Spleen (tissue), 11 donors: ENCODE measurements at regions not wholly inside any gene's neighbourhood (a gene's known extent, or its start where the extent isn't known, plus 50 kb on each side); places are given as distances from the start of the nearest gene placed in this dataset.
"Not testable (repeated sequence)": the region's sequence is repeated elsewhere in the genome, so short reads cannot be mapped to it uniquely, and the experiment has no call there.

Source experiments
- DNase-seq: peaks from one replicate; pipeline ENCODE4 v3.0.0-alpha.2; 2020
- H3K27ac ChIP-seq, 8 donors: fragments of 200-600 bp; sonication (generic) in 7 of 8; 1 replicate in 4 of 8; 2 replicates in 4 of 8; pipeline versions ENCODE4 v1.5.0 to v1.8.0; 2016 to 2021; ENCODE audit warnings: inconsistent platforms in 4 of 8, mild to moderate bottlenecking in 4 of 8, moderate library complexity in 1 of 8
- H3K27me3 ChIP-seq, 7 donors: fragments of 200-600 bp; sonication (generic) in 6 of 7; replicated peaks in 1 of 7; 1 replicate in 4 of 7; 2 replicates in 3 of 7; pipeline versions ENCODE4 v1.5.0 to v1.8.0; 2016 to 2021; ENCODE audit warnings: inconsistent platforms in 3 of 7, mild to moderate bottlenecking in 1 of 7
- H3K36me3 ChIP-seq, 6 donors: fragments of 200-600 bp; sonication (generic) in 5 of 6; 1 replicate in 4 of 6; 2 replicates in 2 of 6; pipeline versions ENCODE4 v1.5.0 to v1.8.0; 2016 to 2021; ENCODE audit warnings: inconsistent platforms in 2 of 6
- H3K4me1 ChIP-seq, 6 donors: fragments of 200-600 bp; sonication (generic) in 5 of 6; 1 replicate in 3 of 6; 2 replicates in 3 of 6; pipeline versions ENCODE4 v1.5.0 to v1.8.0; 2016 to 2021; ENCODE audit warnings: inconsistent platforms in 3 of 6
- H3K4me3 ChIP-seq, 8 donors: fragments of 200-600 bp; sonication (generic) in 7 of 8; 1 replicate in 4 of 8; 2 replicates in 4 of 8; pipeline versions ENCODE4 v1.5.0 to v1.8.0; 2016 to 2021; ENCODE audit warnings: inconsistent platforms in 4 of 8, mild to moderate bottlenecking in 4 of 8, moderate library complexity in 2 of 8
- H3K9me3 ChIP-seq, 8 donors: fragments of 200-600 bp; sonication (generic) in 7 of 8; 1 replicate in 4 of 8; 2 replicates in 4 of 8; pipeline versions ENCODE4 v1.5.0 to v1.8.0; 2016 to 2021; ENCODE audit warnings: inconsistent platforms in 4 of 8
- CTCF ChIP-seq, 11 experiments: fragments of 200-600 bp in 7 of 11; fragments of 450-650 bp in 4 of 11; sonication (generic) in 4 of 11; IDR thresholded peaks in 8 of 11; conservative IDR thresholded peaks in 3 of 11; 1 replicate in 7 of 11; 2 replicates in 4 of 11; pipeline versions ENCODE4 v1.4.0 to v1.8.0; 2016 to 2021; ENCODE audit warnings: antibody characterized with exemption in 11 of 11, inconsistent platforms in 4 of 11, mild to moderate bottlenecking in 1 of 11
- POLR2A ChIP-seq, 3 donors: fragments of 450-650 bp; IDR thresholded peaks; one replicate each; pipeline ENCODE4 v1.5.1; 2017; ENCODE audit warnings: antibody characterized with exemption in 3 of 3, mild to moderate bottlenecking in 1 of 3
- POLR2AphosphoS5 ChIP-seq, 3 donors: sonication (generic); formaldehyde crosslinking; IDR thresholded peaks; one replicate each; pipeline ENCODE4 v1.5.1; 2017; ENCODE audit warnings: antibody characterized with exemption in 3 of 3
- WGBS, 5 donors: extraction: QIAGEN DNeasy Blood & Tissue Kit in 3 of 5; methylation state at CpG; one replicate each; pipeline versions ENCODE4 v1.1.5 to v1.1.7; 2013 to 2018; 5-methylcytosine and 5-hydroxymethylcytosine counted together
- intact Hi-C: fragments of 100-400 bp; cut with DNase I; formaldehyde crosslinking; loops from one replicate; pipeline ENCODE4 v1.15.0; 2023; ENCODE audit warnings: low total_unique reads
- donor health status: healthy with polysubstance abuse.
- donor health status: DM: no; HTN: no; CAD: no; lungs with moderate emphysema.
- donor health status: DM: no; HTN: no; CAD: no.
- donor health status: Bipolar disorder and iron deficiency.
- donor health status: healthy.
- donor health status: DM: no; HTN: no; CAD: no.
- donor health status: DM: yes; HTN: yes; CAD: no.

GRCh38 chr2:240259201-240259923, 118.9 kb upstream of the OTOS start:
- Histone ChIP-seq H3K36me3 (no peaks in the 10 kb centered on the region), H3K27ac (peak overlapping the region; percentile 7 to 77 (median 64)), H3K4me1 (peaks cover 0 to 19% (median 4%) of the 10 kb centered on the region in 6 donors), H3K27me3 (peaks cover 0 to 3% (median 0%) of the 10 kb centered on the region in 7 donors), H3K9me3 (peaks cover 2 to 30% (median 22%) of the 10 kb centered on the region in 8 donors), H3K4me3 (no peak overlapping the region)
- TF ChIP-seq POLR2A (IDR thresholded peaks at IDR 0.05) = no peak
- peak in 1 of 11 experiments; percentile 17 for TF ChIP-seq CTCF (IDR thresholded peaks at IDR 0.05 in 8 of 11, conservative IDR thresholded peaks at IDR 0.05 in 3 of 11)
- peak; percentile 34 to 70 (median 47) for TF ChIP-seq POLR2AphosphoS5 (IDR thresholded peaks at IDR 0.05)
- intact Hi-C loops = no loop called here
- 46 to 67% (median 61%) methylated on average over 16 to 17 of the region's 17 CpGs for WGBS, 5 donors
- peak; percentile 75 for DNase-seq

- 50 to 75% (median 66%) methylated on average over 6 to 7 of the region's 7 CpGs for WGBS, 5 donors
- intact Hi-C loops = no loop called here
- peaks cover 2 to 30% (median 22%) of the 10 kb centered on the region in 8 donors for H3K9me3 ChIP-seq
- H3K27ac ChIP-seq = peak overlapping the region in 6 of 8 donors; percentile 20 to 77 (median 72)
- no peaks in the 10 kb centered on the region for H3K36me3 ChIP-seq
- peaks cover 0 to 3% (median 0%) of the 10 kb centered on the region in 7 donors for H3K27me3 ChIP-seq
- TF ChIP-seq POLR2AphosphoS5 (IDR thresholded peaks at IDR 0.05) (no peak), POLR2A (IDR thresholded peaks at IDR 0.05) (no peak), CTCF (IDR thresholded peaks at IDR 0.05 in 8 of 11, conservative IDR thresholded peaks at IDR 0.05 in 3 of 11) (no peak)
- H3K4me3 ChIP-seq = no peak overlapping the region
- peaks cover 0 to 19% (median 4%) of the 10 kb centered on the region in 6 donors for H3K4me1 ChIP-seq
- peak; percentile 45 for DNase-seq
These were observed 119.6 kb upstream of the OTOS start for GRCh38 chr2:240259924-240260529.

- intact Hi-C loops = no loop called here
- 80 to 90% (median 83%) methylated on average over 4 of the region's 4 CpGs for WGBS, 5 donors
- peaks cover 2 to 30% (median 22%) of the 10 kb centered on the region in 8 donors for H3K9me3 ChIP-seq
- no peak for DNase-seq
- no peak overlapping the region for H3K4me3 ChIP-seq
- peak overlapping the region in 1 of 8 donors; percentile 77 for H3K27ac ChIP-seq
- no peak for TF ChIP-seq CTCF (IDR thresholded peaks at IDR 0.05 in 8 of 11, conservative IDR thresholded peaks at IDR 0.05 in 3 of 11)
- no peak for TF ChIP-seq POLR2A (IDR thresholded peaks at IDR 0.05)
- TF ChIP-seq POLR2AphosphoS5 (IDR thresholded peaks at IDR 0.05) = no peak
- peaks cover 0 to 19% (median 4%) of the 10 kb centered on the region in 6 donors for H3K4me1 ChIP-seq
- H3K36me3 ChIP-seq = no peaks in the 10 kb centered on the region
- peaks cover 0 to 3% (median 0%) of the 10 kb centered on the region in 7 donors for H3K27me3 ChIP-seq
These were observed 120.2 kb upstream of the OTOS start for GRCh38 chr2:240260664-240261063.

- H3K4me3 ChIP-seq, H3K27me3 ChIP-seq, H3K36me3 ChIP-seq, H3K27ac ChIP-seq, DNase-seq, intact Hi-C loops: not testable (repeated sequence)
- 30 to 54% (median 46%) methylated on average over 1 of the region's 1 CpG; no CpG with 5 or more reads in 1 of the 5 donors for WGBS, 5 donors
- Histone ChIP-seq H3K4me1 (peaks cover 0 to 19% (median 4%) of the 10 kb centered on the region in 6 donors), H3K9me3 (peaks cover 2 to 30% (median 22%) of the 10 kb centered on the region in 8 donors)
These were observed 122.1 kb upstream of the OTOS start for GRCh38 chr2:240262578-240262977.
